GM19438 (cell line): ENCODE measurements at regions not wholly inside any gene's neighbourhood (a gene's known extent, or its start where the extent isn't known, plus 50 kb on each side); places are given as distances from the start of the nearest gene placed in this dataset.
"Not testable (repeated sequence)": the region's sequence is repeated elsewhere in the genome, so short reads cannot be mapped to it uniquely, and the experiment has no call there.

ENCODE experiments used
- ATAC-seq: cut with Tn5 transposase; IDR thresholded peaks from one replicate; pipeline ENCODE4 v1.9.1; 2021; ENCODE audit warnings: low read depth; ENCODE audit not compliant: unreplicated experiment

DNA sequence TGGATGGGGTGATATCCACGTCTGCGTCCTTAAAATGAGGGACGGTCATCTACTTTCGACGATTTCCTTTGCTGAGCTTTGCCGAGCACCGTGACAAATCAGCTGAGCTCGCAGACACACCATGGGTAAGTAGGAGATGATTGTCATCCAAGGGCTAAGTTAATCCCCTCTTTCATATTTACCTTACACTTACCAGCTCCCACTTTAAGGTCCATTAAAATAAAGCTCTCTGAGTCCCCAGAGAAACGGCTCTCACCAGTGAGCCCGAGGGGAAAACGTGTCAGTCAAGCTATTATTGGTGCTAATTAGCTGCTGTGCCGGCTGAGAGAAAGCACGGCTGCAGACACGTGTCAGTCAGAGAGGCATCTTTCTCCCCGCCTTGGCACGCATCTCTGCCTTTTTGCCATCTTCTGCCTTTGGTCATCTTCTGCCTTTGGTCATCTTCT is 72.2 kb downstream of the CRLF2 start:
- no peak for ATAC-seq

DNA sequence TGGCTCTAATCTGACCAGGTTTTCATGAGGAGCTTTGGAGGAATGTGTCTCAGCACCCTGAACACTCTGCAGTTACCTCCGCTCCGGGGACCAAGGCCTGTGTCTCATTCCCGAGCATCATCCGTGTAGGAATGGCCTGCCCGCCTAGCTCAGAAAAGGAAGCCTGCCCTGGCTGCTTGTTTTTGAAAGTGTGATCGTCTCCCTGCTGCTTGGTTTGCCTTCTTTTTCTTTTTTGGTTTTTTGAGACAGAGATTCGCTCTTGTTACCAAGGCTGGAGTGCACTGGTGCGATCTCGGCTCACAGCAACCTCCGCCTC is 73.3 kb downstream of the CRLF2 start:
- ATAC-seq, result no peak

GRCh38 chrX:1138476-1139184 is 73.8 kb downstream of the CRLF2 start:
- no peak for ATAC-seq

- no peak for ATAC-seq
Observed at GRCh38 chrX:1137531-1137930, 74.9 kb downstream of the CRLF2 start.

GRCh38 chrX:1136582-1136981 is 75.9 kb downstream of the CRLF2 start:
- not testable (repeated sequence) for ATAC-seq

GRCh38 chrX:1134976-1135375 is 77.5 kb downstream of the CRLF2 start:
- no peak for ATAC-seq

DNA sequence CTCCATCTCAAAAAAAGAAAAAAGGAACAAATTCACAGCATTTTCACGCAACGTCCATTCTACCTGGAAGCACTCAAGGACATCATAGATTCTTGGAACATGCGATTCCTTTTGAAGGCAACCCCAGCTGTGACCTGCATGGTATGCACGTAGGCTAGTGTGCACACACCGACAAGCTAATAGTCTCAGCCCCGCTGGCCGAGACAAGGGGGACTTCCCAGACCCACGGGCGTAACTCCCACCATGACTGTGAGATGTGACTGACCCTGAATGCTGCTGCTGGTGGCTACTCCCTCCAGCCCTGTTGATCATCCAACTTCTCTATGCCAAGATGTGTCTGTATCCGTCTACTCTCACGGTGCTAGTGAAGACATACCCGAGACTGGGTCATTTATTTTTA is 78.3 kb downstream of the CRLF2 start:
- ATAC-seq, result no peak

DNA sequence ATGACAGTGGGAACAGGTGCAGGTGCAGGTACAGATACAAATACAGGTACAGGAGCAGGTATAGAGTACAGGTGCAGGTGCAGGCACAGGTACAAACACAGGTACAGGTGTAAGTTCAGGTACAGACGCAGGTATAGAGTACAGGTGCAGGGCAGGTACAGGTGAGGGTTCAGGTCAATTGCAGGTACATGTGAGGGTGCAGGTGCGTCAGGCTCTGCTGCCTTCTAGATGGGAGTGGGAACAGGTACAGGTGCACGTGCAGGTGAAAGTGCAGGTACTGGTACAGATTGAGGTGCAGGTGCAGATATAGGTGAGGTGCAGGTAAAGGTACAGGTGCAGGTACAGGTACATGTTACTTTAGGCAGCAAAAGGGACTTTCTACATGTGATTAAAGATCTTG is 85.7 kb downstream of the CRLF2 start:
- no peak for ATAC-seq

GRCh38 chrX:1124531-1124930 is 87.9 kb downstream of the CRLF2 start:
- ATAC-seq, result no peak

DNA sequence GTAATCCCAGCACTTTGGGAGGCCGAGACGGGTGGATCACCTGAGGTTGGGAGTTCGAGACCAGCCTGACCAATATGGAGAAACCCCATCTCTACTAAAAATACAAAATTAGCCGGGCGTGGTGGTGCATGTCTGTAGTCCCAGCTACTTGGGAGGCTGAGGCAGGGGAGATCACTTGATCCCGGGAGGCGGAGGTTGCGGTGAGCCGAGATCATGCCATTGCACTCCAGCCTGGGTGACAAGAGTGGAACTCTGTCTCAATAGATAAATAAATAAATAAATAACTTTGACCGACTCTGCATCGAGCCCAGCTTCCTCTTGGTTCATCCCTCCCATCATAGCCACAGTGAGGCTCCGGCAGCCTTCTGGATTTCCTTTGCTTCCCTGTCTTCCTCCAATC is 89.6 kb downstream of the CRLF2 start:
- ATAC-seq, result not testable (repeated sequence)

GRCh38 chrX:1119275-1119674 is 93.2 kb downstream of the CRLF2 start:
- ATAC-seq, result no peak

GRCh38 chrX:1118572-1119199 is 93.8 kb downstream of the CRLF2 start:
- no peak for ATAC-seq

DNA sequence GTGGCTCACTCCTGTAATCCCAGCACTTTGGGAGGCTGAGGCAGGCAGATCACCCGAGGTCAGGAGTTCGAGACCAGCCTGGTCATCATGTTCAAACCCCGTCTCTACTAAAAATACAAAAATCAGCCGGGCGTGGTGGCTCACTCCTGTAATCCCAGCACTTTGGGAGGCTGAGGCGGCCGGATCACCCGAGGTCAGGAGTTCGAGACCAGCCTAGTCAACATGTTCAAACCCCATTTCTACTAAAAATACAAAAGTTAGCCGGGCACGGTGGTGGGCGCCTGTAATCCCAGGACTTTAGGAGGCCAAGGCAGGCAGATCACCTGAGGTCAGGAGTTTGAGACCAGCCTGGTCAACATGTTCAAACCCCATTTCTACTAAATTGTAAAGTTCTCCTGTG is 97.0 kb downstream of the CRLF2 start:
- not testable (repeated sequence) for ATAC-seq

GRCh38 chrX:1112321-1112720 is 100.1 kb downstream of the CRLF2 start:
- ATAC-seq, result no peak

DNA sequence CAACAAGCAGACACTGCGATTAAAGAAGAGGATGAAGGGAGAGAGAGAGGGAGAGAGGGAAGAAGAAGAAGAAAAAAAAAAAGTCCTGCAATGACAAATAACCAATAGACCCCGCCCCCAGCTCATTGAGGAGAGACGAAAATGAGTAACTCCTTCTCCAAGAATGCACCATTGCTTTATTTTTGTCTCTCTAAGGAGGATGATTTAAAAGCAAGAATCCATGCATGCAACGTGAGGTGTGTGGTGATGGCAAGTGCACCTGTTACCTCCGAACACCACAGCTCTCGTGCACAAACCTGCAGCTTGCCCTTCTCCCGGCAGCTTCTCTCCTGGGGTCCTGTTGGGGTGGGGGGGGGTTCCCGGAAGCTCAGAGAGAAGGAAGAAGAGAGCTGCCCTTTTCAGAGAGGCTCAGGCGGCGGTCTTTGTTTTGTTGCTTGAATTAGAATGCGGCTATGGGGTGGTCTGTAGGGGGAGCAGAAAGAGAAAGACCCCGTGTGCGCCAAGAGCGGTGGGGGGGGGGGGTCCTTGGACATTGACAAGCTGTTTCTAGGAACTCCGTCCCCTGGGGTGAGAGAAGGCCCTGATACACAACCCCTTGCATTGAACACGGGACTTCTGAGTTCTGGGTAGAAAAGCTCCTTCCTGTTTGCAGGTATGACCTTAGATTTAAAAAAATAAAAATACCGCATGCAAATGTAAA is 100.7 kb downstream of the CRLF2 start:
- no peak for ATAC-seq

DNA sequence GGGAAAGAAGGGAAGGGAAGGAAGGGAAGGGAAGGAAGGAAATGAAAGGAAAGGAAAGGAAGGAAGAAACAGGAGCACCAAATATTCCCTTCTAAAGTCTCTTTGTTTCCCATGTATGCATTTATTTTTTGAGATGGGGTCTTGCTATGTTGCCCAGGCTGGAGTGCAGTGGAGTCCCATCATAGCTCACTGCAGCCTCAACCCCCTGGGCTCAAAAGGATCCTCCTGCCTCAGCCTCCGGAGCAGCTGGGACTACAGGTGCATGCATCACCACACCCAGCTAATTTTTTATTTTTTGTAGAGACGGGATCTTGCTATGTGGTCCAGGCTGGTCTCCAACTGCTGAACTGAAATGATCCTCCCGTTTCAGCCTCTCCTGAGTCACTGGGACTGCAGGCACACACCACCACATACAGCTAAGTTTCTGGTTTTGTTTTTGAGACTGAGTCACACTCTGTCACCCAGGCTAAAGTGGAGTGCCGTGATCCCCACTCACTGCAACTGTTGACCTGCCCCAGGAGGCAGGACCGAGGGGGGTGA is 102.8 kb downstream of the CRLF2 start:
- no peak for ATAC-seq

DNA sequence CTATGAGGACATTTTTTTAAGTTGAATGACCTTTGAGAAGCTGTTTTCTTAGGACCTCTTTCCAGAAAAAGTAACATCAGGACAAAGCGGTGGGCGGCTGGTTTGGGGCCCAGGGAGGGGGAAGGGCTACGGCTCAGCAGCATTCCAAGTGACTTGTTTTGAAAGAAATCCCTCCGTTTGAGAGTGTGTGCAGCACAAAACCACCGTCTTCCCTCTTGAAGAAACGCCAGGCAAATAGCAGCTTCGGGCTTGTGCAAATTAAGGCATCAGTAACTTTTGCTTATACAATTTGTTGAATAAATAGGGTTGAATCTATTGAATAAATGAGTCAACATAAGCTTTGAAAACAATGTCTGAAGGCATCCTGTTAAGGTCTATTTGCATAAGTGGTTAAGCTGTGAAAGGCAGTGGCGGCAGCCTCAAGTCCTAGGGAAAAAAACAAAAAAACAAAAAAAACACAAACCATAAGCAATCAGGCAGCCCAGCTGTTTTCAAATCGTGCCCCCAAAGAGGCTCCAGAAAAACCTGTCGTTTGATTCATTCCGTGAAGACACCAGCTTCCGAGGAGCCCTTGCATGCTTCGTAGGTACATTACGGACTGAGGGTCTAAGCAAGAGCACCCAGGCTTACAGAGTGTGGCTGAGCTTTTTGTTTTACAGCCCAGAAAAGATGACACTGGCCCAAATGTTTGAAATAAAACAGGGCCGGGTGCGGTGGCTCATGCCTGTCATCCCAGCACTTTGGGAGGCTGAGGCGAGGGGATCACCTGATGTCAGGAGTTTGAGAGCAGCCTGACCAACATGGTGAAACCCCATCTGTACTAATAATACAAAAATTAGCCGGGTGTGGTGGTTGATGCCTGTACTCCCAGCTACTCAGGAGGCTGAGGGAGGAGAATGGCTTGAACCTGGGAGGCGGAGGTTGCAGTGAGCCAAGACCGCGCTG is 103.7 kb downstream of the CRLF2 start:
- ATAC-seq, result no peak

DNA sequence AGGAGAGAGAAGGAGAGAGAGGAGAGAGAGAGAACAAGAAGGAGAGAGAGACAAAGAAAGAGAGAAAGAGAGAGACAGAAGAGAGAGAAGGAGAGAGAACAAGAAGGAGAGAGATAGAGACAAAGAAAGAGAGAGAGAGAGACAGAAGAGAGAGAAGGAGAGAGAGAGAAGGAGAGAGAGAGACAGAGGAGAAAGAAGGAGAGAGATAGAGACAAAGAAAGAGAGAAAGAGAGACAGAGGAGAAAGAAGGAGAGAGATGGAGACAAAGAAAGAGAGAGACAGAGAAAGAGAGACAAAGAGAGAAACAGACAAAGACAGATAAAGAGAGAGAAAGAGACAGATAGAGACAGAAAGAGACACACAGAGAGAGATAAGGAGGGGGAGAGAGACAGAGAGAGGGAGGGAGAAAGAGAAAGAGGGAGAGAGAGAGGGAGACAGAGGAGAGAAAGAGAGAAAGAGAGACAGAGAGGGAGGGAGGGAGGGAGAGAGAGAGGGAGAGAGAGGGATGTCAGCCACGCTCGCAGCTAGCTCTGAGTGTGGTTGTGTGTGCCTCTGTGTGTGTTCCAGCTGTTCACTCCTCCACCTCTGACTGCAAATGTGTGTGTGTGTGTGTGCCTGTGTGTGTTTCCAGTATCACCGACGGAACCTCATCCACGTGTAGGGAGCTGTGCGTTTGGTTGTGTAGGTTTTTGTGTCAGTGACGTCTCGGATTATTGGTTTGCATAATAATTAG is 105.8 kb downstream of the CRLF2 start:
- no peak for ATAC-seq

DNA sequence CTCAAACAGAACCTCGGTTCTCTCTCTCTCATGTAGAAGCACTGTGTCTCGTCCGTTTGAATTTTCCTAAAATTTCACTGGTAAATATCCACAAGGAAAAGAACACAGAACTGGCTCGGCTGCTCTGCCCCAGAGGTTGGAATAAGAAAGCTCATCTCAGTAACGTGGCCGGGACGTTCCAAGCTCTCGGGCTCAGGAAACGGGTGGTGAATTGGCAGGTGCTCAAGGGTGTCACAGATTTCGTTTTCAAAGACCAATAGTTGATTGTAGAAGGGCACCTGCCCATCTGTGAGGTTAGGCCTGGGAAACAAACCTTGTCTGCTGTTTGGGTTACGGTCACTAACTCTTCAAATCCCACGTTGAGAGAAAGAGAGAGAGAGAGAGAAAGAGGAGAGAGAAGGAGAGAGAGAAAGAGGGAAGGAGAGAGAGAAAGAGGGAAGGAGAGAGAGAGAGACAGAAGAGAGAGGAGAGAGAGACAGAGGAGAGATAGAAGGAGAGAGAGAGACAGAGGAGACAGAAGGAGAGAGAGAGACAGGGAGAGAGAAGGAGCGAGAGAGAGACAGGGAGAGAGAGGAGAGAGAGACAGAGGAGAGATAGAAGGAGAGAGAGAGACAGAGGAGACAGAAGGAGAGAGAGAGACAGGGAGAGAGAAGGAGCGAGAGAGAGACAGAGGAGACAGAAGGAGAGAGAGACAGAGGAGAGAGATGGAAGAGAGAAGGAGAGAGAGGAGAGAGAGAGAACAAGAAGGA is 106.6 kb downstream of the CRLF2 start:
- ATAC-seq, result no peak
